ENCODE measurements at regions not wholly inside any gene's neighbourhood (a gene's known extent, or its start where the extent isn't known, plus 50 kb on each side); places are given as distances from the start of the nearest gene placed in this dataset.

DNA sequence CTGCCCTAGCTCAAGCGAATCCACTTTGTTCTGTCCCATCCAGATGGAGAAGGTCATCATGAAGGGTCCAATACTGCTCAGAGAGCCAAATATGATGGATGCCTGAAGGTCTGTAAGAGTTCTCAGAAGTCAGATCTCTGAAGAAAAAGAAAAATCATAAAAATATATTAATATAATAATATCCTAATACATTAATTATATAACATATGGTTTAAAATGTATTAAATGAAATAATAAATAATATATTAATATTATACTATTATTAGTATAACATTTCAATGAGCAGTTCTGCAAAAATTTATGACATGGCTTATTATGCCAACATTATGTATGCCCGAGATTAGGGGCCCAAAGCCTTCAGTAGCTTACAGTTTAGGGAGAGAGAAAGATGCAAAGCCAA lies 78.2 kb upstream of the GPR12 start:
- no peak overlapping the region for H3K4me3 Mint-ChIP-seq
- H3K27me3 Mint-ChIP-seq = peaks cover 15% of the 10 kb centered on the region
- H3K4me1 Mint-ChIP-seq = no peaks in the 10 kb centered on the region
- H3K9me3 Mint-ChIP-seq = no peaks in the 10 kb centered on the region
- H3K36me3 Mint-ChIP-seq (ENCODE audit: low read depth) = no peaks in the 10 kb centered on the region
- H3K27ac Mint-ChIP-seq = no peak overlapping the region
- ATAC-seq (replicated peaks) = no peak

DNA sequence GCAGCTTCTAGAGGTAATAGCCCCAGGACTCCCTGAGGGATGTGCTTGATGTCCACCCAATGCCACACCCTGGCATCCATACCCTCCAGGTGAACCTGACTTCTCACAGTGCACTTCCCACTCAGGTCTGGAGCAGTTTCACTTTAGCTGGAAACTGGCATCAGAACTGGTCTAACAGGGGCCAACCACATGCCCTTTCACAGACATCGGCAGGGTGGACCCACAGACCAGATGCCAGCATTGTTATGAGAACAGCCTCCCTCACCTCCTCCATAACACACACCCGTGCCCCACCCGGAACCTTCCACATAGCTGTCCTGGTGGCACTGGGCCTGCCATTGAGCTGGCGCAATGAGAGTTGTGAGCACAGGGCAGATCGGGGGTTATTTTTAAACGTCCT lies 77.4 kb upstream of the GPR12 start:
- no peak overlapping the region for H3K4me3 Mint-ChIP-seq
- peaks cover 20% of the 10 kb centered on the region for H3K27me3 Mint-ChIP-seq
- H3K36me3 Mint-ChIP-seq (ENCODE audit: low read depth) = no peaks in the 10 kb centered on the region
- H3K27ac Mint-ChIP-seq = no peak overlapping the region
- no peaks in the 10 kb centered on the region for H3K9me3 Mint-ChIP-seq
- H3K4me1 Mint-ChIP-seq = no peaks in the 10 kb centered on the region
- ATAC-seq (replicated peaks) = no peak

DNA sequence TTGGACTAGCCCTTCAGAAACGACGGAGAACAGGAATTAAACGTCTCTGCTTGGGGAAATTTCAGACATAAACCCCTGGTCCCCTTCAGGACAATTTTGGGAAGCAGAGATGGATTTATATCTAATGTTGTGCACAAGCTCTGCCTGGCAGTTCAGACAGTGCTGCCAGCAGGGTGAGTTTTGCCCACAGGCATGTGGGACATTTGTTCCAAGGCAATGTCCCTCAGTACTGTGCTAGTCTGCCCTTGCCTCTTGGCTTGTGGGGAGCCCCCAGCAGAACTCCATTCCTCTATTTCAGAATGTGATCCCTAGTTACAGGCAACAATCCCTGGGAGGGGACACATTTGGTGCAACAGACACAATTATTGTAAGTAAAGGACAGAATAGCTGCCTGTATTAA lies 76.5 kb upstream of the GPR12 start:
- no peaks in the 10 kb centered on the region for H3K4me1 Mint-ChIP-seq
- H3K36me3 Mint-ChIP-seq (ENCODE audit: low read depth) = no peaks in the 10 kb centered on the region
- no peak overlapping the region for H3K27ac Mint-ChIP-seq
- no peak overlapping the region for H3K4me3 Mint-ChIP-seq
- H3K9me3 Mint-ChIP-seq = no peaks in the 10 kb centered on the region
- no peak for ATAC-seq (replicated peaks)
- H3K27me3 Mint-ChIP-seq = peaks cover 20% of the 10 kb centered on the region

DNA sequence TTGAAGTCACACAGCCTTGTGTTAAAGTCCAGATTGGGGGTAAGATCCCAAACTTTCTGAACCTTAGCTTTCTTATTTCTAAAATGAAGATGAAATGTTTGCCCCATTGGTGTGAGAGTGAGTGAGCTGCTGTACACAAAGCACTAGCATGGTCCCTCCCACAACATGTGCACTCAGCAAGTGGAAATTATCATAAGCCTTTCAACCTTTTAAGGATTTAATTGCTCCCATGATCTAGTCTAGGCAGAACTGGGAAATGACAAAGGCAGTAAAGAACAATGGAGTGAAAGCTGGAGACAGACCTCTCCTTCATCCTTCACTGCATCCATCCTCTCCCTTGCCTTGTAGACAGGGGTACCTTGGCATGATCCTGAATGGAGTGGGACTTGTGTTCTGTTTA lies 76.0 kb upstream of the GPR12 start:
- no peak for ATAC-seq (replicated peaks)
- Mint-ChIP-seq H3K27me3 (peaks cover 20% of the 10 kb centered on the region), H3K36me3 (ENCODE audit: low read depth) (no peaks in the 10 kb centered on the region), H3K4me1 (no peaks in the 10 kb centered on the region), H3K9me3 (no peaks in the 10 kb centered on the region), H3K4me3 (no peak overlapping the region), H3K27ac (no peak overlapping the region)

DNA sequence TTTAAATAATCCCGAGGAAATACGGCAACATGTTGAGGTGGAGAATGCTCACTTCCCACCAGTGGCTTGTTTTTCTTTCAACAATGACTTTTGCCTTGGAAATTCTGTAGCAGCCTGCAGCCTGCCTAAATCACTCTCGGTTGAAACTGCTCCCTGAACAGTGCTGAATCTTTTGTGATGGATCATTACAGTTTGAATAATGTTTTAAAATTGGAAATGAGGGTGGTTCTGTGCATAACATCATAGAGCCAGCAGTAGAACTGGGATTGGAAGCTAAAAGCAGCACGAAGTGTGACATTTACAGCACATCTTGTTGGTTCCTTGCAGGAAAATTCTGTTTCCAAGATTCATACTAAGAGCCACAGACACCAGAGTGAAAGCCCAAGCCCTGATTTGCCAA lies 74.1 kb upstream of the GPR12 start:
- Mint-ChIP-seq H3K27me3 (peaks cover 21% of the 10 kb centered on the region), H3K36me3 (ENCODE audit: low read depth) (no peaks in the 10 kb centered on the region), H3K27ac (no peak overlapping the region), H3K4me3 (no peak overlapping the region), H3K4me1 (no peaks in the 10 kb centered on the region), H3K9me3 (no peaks in the 10 kb centered on the region)
- ATAC-seq (replicated peaks) = no peak

DNA sequence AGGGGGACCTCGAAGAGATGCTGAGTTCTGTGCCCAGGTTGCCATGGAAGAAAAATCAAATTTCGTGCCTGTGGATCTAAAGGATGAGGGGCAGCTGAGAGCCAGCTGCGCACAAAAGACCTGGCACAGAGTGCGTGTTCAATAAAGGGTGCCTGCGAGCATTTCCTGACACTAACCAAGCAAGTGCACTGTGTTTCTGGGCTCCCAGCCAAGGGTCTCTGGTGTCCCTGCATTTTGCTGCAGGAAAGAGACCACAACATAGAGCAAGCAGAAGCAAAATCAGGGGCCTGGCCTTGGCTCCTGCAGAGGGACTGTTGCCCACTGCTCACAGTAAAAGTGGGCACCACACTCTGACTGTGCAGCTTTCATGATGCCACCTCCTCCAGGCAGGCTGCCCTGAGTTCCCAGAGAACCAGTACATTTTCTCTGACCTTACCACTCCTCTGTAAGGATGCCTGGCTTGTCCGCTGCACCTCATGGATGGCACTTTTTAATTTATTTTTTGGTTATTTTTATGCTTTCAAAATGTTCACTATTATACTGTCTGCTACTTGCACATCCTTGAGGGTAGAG lies 70.8 kb upstream of the GPR12 start:
- Mint-ChIP-seq H3K27ac (no peak overlapping the region), H3K4me1 (no peaks in the 10 kb centered on the region), H3K27me3 (peaks cover 21% of the 10 kb centered on the region), H3K36me3 (ENCODE audit: low read depth) (no peaks in the 10 kb centered on the region), H3K4me3 (no peak overlapping the region), H3K9me3 (no peaks in the 10 kb centered on the region)
- no peak for ATAC-seq (replicated peaks)

DNA sequence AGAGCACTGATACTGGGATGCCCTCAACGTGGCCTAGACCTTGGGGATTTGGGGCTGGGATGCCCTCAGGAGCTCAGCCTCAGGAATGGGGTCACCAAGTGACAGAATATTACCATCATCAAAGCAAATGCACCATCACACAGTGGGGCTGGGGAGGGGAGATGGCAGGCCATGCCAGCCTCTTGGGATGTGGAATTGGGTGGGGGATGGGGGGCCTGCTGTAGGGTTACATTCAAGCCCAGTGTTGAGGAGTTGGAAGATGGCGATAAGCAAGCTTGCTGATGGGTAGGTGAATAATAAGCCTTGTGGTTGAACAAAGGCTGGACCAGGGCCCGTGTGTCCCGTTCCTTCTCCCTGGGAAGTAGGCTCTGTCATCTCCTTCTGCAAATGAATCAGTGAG lies 69.1 kb upstream of the GPR12 start:
- H3K27ac Mint-ChIP-seq = no peak overlapping the region
- H3K9me3 Mint-ChIP-seq = no peaks in the 10 kb centered on the region
- no peak overlapping the region for H3K4me3 Mint-ChIP-seq
- H3K27me3 Mint-ChIP-seq = peaks cover 13% of the 10 kb centered on the region
- no peaks in the 10 kb centered on the region for H3K4me1 Mint-ChIP-seq
- H3K36me3 Mint-ChIP-seq (ENCODE audit: low read depth) = no peaks in the 10 kb centered on the region
- no peak for ATAC-seq (replicated peaks)

DNA sequence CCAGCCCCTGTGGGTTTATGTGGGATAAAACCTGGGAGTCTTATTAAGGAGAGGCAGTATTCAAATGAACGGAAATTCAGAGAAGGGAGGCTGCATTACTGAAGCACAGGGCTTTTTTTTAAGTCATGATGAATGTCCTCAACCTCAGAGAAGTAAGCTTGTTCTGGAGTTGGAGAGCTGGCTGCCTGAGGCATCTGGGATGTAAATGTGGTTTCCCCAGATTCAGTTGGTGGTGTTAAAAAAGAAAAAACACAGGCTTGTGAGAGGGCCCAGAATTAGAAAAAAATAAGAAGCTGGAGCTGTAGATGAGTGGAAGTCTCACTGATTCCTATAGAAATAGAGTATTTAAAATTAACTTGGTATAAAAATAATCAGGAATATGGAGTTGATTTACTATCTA lies 64.0 kb upstream of the GPR12 start:
- H3K4me3 Mint-ChIP-seq = no peak overlapping the region
- no peaks in the 10 kb centered on the region for H3K9me3 Mint-ChIP-seq
- peaks cover 9% of the 10 kb centered on the region for H3K27me3 Mint-ChIP-seq
- no peak for ATAC-seq (replicated peaks)
- H3K27ac Mint-ChIP-seq = no peak overlapping the region
- H3K36me3 Mint-ChIP-seq (ENCODE audit: low read depth) = no peaks in the 10 kb centered on the region
- H3K4me1 Mint-ChIP-seq = no peaks in the 10 kb centered on the region

DNA sequence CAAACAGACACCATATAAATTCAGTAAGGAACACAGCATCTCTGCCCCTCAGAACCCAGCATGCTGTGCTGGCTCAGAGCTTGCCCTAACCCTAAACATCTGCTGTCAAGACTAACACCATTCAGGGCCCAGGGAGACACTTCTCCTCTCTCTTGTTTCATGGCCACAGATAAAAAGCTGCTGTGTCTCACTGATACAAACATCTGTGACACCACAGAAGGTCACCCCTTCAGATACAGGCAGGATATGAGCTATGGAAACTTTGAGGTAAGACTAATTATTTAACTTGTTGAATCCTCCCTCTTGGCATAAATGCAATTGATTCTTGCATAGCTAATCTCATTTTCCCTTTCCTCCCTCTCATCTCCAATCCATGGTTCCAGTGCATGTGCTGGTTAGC lies 61.6 kb upstream of the GPR12 start:
- ATAC-seq (replicated peaks) = no peak
- no peak overlapping the region for H3K4me3 Mint-ChIP-seq
- peaks cover 6% of the 10 kb centered on the region for H3K27me3 Mint-ChIP-seq
- no peaks in the 10 kb centered on the region for H3K9me3 Mint-ChIP-seq
- no peaks in the 10 kb centered on the region for H3K4me1 Mint-ChIP-seq
- H3K36me3 Mint-ChIP-seq (ENCODE audit: low read depth) = no peaks in the 10 kb centered on the region
- H3K27ac Mint-ChIP-seq = no peak overlapping the region

DNA sequence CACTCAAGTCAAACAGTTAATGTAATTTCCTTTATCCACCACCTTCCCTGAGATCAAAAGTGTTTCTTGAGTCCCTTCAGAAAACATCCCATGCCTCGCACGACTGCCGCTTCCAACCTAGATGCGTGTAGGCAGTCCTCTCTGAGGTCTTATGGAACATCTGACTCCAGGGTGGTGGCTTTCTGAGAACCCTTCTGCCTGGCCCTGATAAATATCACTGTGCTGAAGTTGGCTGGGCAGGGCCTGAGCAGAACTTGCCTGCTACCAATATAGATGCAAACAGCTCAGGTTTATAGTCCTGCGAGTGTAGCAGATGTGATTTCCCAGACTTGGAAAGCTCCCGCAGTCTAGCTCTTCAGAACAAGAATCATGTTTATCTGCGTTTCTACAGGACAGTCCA lies 61.1 kb upstream of the GPR12 start:
- Mint-ChIP-seq H3K36me3 (ENCODE audit: low read depth) (no peaks in the 10 kb centered on the region), H3K27ac (no peak overlapping the region)

DNA sequence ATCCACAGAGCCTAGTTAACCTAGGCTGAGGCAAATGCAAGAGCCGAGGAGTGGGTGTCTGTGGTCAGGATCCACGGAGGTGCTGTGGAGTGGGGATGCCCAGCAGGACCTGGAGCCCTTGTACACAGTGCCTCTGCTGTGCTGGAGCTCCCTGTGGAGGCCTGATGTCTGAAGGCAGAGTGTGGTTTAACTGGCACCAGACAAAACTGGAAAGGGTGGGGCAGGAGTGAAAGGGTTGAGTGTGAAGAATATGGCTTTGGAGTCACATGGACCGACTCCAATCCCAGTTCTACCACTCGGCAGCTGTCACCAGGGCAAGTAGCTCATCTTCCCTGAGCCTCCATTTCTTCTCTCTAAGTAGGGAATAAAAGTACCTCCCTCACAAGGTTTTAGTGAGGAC lies 60.3 kb upstream of the GPR12 start:
- ATAC-seq (replicated peaks) = no peak
- Mint-ChIP-seq H3K4me1 (no peaks in the 10 kb centered on the region), H3K27ac (no peak overlapping the region), H3K4me3 (no peak overlapping the region), H3K27me3 (peaks cover 7% of the 10 kb centered on the region), H3K9me3 (no peaks in the 10 kb centered on the region), H3K36me3 (ENCODE audit: low read depth) (no peaks in the 10 kb centered on the region)

More for the DNA sequence above, 61.1 kb upstream of the GPR12 start:
- ATAC-seq (replicated peaks) = no peak
- H3K4me1 Mint-ChIP-seq = no peaks in the 10 kb centered on the region
- no peak overlapping the region for H3K4me3 Mint-ChIP-seq
- H3K9me3 Mint-ChIP-seq = no peaks in the 10 kb centered on the region
- H3K27me3 Mint-ChIP-seq = peaks cover 7% of the 10 kb centered on the region

DNA sequence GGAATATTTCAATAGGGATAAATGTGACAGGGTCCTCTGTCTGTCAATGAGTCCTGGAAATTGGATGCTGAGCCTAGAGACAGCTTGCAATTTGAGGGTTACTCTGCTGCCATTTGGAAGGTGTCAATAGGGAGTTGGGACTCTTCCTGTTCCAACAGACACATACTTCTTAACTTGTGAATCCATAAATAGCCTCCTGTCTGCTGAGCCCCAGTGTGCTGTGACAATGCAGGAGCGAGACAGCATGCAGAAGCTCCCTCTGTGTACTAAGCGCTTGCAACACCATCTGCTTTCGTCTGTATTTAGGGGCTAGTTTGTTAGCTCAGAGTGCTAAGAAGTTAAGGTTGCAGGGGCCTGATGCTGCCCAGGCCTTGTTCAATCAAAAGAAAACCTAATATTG lies 58.5 kb upstream of the GPR12 start:
- Mint-ChIP-seq H3K36me3 (ENCODE audit: low read depth) (no peaks in the 10 kb centered on the region), H3K4me1 (no peaks in the 10 kb centered on the region), H3K27ac (no peak overlapping the region), H3K27me3 (peaks cover 16% of the 10 kb centered on the region), H3K9me3 (no peaks in the 10 kb centered on the region), H3K4me3 (no peak overlapping the region)
- ATAC-seq (replicated peaks) = no peak

DNA sequence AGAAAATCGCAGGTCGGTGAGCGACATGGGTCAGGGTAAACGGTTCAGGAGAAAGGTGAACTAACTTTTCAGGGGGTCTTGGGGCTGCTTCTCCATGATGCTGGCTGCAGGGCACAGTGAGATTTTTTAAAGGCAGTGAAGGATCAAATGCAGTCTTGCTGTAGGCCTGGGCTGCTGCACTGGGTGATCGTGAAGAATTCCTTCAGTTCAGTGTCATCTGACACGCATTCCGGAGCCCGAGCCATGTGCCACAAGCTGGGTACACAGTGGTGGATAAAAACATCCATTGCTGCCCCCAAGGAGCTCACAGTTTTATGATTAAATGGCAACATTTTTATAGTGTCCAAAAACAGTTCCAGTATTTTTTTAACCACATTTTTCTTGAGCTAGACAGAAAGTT lies 56.3 kb upstream of the GPR12 start:
- Mint-ChIP-seq H3K4me3 (no peak overlapping the region), H3K36me3 (ENCODE audit: low read depth) (no peaks in the 10 kb centered on the region), H3K4me1 (no peaks in the 10 kb centered on the region), H3K27me3 (peaks cover 28% of the 10 kb centered on the region), H3K9me3 (no peaks in the 10 kb centered on the region), H3K27ac (no peak overlapping the region)
- ATAC-seq (replicated peaks) = no peak

DNA sequence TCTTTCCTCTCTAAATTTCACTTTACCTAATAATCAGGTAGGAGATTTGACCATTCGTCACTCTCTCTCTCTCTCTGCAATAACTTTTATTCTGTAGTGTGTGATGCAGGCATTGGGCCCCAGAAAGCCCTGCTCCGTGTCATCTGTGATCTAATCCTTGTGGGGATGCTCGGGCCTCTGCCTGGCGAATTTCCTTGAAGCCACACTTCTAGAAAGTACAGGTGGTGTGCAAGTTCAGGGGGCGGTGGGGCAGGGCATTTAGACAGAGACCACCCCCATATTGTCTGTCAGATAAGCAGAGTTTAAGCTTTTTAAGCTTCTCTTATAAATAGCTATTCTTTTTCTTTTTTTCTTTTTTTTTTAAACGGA lies 53.4 kb upstream of the GPR12 start:
- H3K4me1 Mint-ChIP-seq = no peaks in the 10 kb centered on the region
- no peaks in the 10 kb centered on the region for H3K36me3 Mint-ChIP-seq (ENCODE audit: low read depth)
- no peak for ATAC-seq (replicated peaks)
- H3K4me3 Mint-ChIP-seq = no peak overlapping the region
- H3K9me3 Mint-ChIP-seq = no peaks in the 10 kb centered on the region
- no peak overlapping the region for H3K27ac Mint-ChIP-seq
- peaks cover 40% of the 10 kb centered on the region for H3K27me3 Mint-ChIP-seq

DNA sequence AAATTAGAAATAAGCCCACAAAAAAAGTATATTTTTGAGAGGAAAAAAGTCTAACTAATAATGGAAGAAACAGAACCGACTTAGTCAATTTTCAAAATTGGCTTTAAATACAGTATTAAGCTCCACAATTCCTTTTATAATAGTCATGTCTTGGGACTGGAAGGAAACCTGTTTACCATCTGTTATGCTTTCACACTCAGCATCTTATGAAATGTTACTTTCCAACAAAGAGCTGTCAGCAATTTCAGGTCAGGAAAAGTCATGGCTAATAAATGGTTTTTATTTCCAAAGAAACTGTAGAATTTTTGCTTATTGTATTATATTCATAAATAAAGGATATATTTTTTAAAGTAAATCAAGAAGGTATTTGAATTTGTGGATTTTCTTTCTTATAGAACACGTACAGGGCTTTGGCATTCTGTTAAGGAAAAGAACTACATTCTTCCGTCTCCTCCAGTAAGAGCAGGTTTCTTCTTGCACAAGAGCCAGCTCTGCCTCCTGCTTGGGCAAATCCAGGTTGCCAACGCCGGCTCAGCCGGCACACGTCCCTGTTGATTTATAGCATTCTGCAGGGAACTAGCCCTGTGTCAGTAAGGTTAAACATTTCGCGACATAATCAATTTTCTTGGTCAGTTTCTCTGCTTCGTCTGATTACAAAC lies 52.9 kb upstream of the GPR12 start:
- no peaks in the 10 kb centered on the region for H3K4me1 Mint-ChIP-seq
- H3K36me3 Mint-ChIP-seq (ENCODE audit: low read depth) = no peaks in the 10 kb centered on the region
- no peak overlapping the region for H3K27ac Mint-ChIP-seq
- no peak for ATAC-seq (replicated peaks)
- no peak overlapping the region for H3K4me3 Mint-ChIP-seq
- peaks cover 44% of the 10 kb centered on the region for H3K27me3 Mint-ChIP-seq
- no peaks in the 10 kb centered on the region for H3K9me3 Mint-ChIP-seq

DNA sequence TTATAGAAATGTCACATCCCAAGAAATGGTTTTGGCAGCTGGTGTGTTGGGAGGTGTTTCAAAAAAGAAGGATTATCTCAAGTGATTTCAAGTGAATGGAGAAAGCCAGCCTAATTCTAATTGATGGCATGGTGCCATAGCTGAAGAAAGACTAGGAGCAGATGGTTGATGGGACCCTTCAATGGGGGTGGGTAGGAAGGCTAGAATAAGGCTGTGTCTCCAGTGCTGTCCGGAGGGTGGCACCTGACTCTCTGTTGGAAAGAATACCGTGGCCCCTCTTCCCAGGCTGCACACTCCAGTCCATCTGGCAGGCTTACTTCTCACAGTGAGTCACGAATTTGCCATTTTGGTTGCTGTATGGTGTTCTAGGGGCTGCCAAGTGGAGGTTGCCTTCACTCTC lies 51.0 kb upstream of the GPR12 start:
- H3K36me3 Mint-ChIP-seq (ENCODE audit: low read depth) = no peaks in the 10 kb centered on the region
- no peaks in the 10 kb centered on the region for H3K4me1 Mint-ChIP-seq
- H3K4me3 Mint-ChIP-seq = no peak overlapping the region
- ATAC-seq (replicated peaks) = no peak
- no peaks in the 10 kb centered on the region for H3K9me3 Mint-ChIP-seq
- no peak overlapping the region for H3K27ac Mint-ChIP-seq
- H3K27me3 Mint-ChIP-seq = peaks cover 47% of the 10 kb centered on the region

Measured in activated T-helper 17 cell treated with anti-CD3 and anti-CD28 coated beads, Interleukin-2, amount 50 U/mL, for 72 hours (primary cell).